ENCODE measurements at regions not wholly inside any gene's neighbourhood (a gene's known extent, or its start where the extent isn't known, plus 50 kb on each side); places are given as distances from the start of the nearest gene placed in this dataset.

GRCh38 chr2:105615305-105615704, 129.4 kb upstream of the NCK2 start:
- ATAC-seq (no peak), DNase-seq (no peak)
- Mint-ChIP-seq H3K9me3 (no peaks in the 10 kb centered on the region), H3K36me3 (no peaks in the 10 kb centered on the region), H3K27ac (no peak overlapping the region), H3K4me1 (peaks cover 0 to 6% of the 10 kb centered on the region in 2 donors), H3K27me3 (ENCODE audit: low read depth in 2 of 2) (peaks cover 6 to 10% of the 10 kb centered on the region in 2 donors), H3K4me3 (no peak overlapping the region)
- TF ChIP-seq, protein P1, sequence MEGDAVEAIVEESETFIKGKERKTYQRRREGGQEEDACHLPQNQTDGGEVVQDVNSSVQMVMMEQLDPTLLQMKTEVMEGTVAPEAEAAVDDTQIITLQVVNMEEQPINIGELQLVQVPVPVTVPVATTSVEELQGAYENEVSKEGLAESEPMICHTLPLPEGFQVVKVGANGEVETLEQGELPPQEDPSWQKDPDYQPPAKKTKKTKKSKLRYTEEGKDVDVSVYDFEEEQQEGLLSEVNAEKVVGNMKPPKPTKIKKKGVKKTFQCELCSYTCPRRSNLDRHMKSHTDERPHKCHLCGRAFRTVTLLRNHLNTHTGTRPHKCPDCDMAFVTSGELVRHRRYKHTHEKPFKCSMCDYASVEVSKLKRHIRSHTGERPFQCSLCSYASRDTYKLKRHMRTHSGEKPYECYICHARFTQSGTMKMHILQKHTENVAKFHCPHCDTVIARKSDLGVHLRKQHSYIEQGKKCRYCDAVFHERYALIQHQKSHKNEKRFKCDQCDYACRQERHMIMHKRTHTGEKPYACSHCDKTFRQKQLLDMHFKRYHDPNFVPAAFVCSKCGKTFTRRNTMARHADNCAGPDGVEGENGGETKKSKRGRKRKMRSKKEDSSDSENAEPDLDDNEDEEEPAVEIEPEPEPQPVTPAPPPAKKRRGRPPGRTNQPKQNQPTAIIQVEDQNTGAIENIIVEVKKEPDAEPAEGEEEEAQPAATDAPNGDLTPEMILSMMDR (IDR thresholded peaks at IDR 0.05): no peak
- Histone ChIP-seq H3K27ac (ENCODE audit: low read length) (no peak overlapping the region), H3K4me1 (ENCODE audit: control insufficient read depth, insufficient read depth, low read length) (no peaks in the 10 kb centered on the region), H3K4me3 (ENCODE audit: low read length) (no peak overlapping the region), H3K36me3 (ENCODE audit: control insufficient read depth, insufficient read depth, low read length) (no peaks in the 10 kb centered on the region), H3K27me3 (ENCODE audit: control insufficient read depth, insufficient read depth, low read length) (no peaks in the 10 kb centered on the region), H3K9me3 (ENCODE audit: control insufficient read depth, insufficient read depth, low read length) (no peaks in the 10 kb centered on the region)
- 96% methylated on average over 8 of the region's 8 CpGs for WGBS (ENCODE audit: insufficient coverage)
- intact Hi-C loops (cut with micrococcal nuclease): no loop called here

GRCh38 chr2:105611811-105612424, 132.8 kb upstream of the NCK2 start:
- intact Hi-C loops (cut with micrococcal nuclease): no loop called here
- Mint-ChIP-seq H3K27me3 (ENCODE audit: low read depth in 2 of 2) (no peaks in the 10 kb centered on the region), H3K36me3 (no peaks in the 10 kb centered on the region), H3K9me3 (no peaks in the 10 kb centered on the region), H3K27ac (no peak overlapping the region), H3K4me3 (no peak overlapping the region), H3K4me1 (no peaks in the 10 kb centered on the region)
- Histone ChIP-seq H3K4me1 (ENCODE audit: control insufficient read depth, insufficient read depth, low read length) (no peaks in the 10 kb centered on the region), H3K27me3 (ENCODE audit: control insufficient read depth, insufficient read depth, low read length) (no peaks in the 10 kb centered on the region), H3K36me3 (ENCODE audit: control insufficient read depth, insufficient read depth, low read length) (no peaks in the 10 kb centered on the region), H3K27ac (ENCODE audit: low read length) (no peak overlapping the region), H3K9me3 (ENCODE audit: control insufficient read depth, insufficient read depth, low read length) (no peaks in the 10 kb centered on the region), H3K4me3 (ENCODE audit: low read length) (no peak overlapping the region)
- TF ChIP-seq, protein P1 (IDR thresholded peaks at IDR 0.05): no peak
- WGBS (ENCODE audit: insufficient coverage): 95% methylated on average over 6 of the region's 6 CpGs
- DNase-seq: no peak
- ATAC-seq: no peak

GRCh38 chr2:105611333-105611637, 133.4 kb upstream of the NCK2 start:
- Mint-ChIP-seq H3K4me1 (no peaks in the 10 kb centered on the region), H3K36me3 (no peaks in the 10 kb centered on the region), H3K9me3 (no peaks in the 10 kb centered on the region), H3K27ac (no peak overlapping the region), H3K27me3 (ENCODE audit: low read depth in 2 of 2) (no peaks in the 10 kb centered on the region), H3K4me3 (no peak overlapping the region)
- Histone ChIP-seq H3K27me3 (ENCODE audit: control insufficient read depth, insufficient read depth, low read length) (no peaks in the 10 kb centered on the region), H3K4me1 (ENCODE audit: control insufficient read depth, insufficient read depth, low read length) (no peaks in the 10 kb centered on the region), H3K27ac (ENCODE audit: low read length) (no peak overlapping the region), H3K36me3 (ENCODE audit: control insufficient read depth, insufficient read depth, low read length) (no peaks in the 10 kb centered on the region), H3K9me3 (ENCODE audit: control insufficient read depth, insufficient read depth, low read length) (no peaks in the 10 kb centered on the region), H3K4me3 (ENCODE audit: low read length) (no peak overlapping the region)
- WGBS (ENCODE audit: insufficient coverage): 98% methylated on average over 2 of the region's 2 CpGs
- TF ChIP-seq, protein P1 (IDR thresholded peaks at IDR 0.05): no peak
- intact Hi-C loops (cut with micrococcal nuclease): no loop called here
- no peak for ATAC-seq
- DNase-seq: no peak

DNA sequence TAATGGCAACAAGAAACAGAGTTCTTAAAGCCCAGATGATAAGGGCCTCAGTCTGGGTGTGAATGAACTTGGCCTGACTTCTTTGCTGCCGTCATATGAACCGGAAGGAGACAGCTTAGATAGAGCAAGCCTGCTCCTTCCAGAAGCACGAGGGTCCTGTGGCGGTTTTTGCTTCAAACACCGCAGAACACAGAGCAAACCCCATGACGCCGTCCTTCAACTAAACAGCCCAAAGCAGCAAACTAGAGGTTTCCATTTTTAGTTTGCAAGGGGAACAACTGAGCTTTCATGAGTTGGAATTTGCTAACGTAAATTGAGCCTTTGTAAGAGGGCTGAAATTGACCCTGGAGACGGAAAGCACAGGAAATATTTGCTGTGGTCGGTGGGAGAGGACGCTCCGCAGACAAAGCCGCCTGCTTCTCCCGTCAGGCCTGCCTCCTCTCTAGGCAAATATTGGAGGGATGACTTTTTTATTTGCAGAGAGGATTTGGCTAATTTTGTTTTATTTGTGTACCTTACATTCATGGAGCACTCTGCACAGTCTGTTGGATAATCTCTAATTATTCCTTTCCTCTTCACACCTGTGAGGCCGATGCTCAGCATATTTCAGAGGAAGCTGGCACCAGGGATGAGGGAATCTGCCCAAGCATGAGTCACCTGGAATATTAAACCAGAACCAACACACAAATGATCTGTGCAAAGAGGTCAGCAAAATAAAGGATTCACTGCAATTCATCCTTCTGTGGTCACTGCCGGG, 134.0 kb upstream of the NCK2 start:
- no peak overlapping the region for H3K27ac Mint-ChIP-seq

More for the DNA sequence above, 134.0 kb upstream of the NCK2 start:
- Mint-ChIP-seq H3K9me3 (no peaks in the 10 kb centered on the region), H3K27me3 (ENCODE audit: low read depth in 2 of 2) (no peaks in the 10 kb centered on the region), H3K36me3 (no peaks in the 10 kb centered on the region), H3K4me1 (no peaks in the 10 kb centered on the region), H3K4me3 (no peak overlapping the region)
- H3K4me1 ChIP-seq (ENCODE audit: control insufficient read depth, insufficient read depth, low read length): no peaks in the 10 kb centered on the region
- no peak overlapping the region for H3K27ac ChIP-seq (ENCODE audit: low read length)
- TF ChIP-seq, protein P1 (IDR thresholded peaks at IDR 0.05): no peak
- DNase-seq (no peak), ATAC-seq (no peak)
- H3K4me3 ChIP-seq (ENCODE audit: low read length): no peak overlapping the region
- intact Hi-C loops (cut with micrococcal nuclease): no loop called here
- H3K27me3 ChIP-seq (ENCODE audit: control insufficient read depth, insufficient read depth, low read length): no peaks in the 10 kb centered on the region
- H3K36me3 ChIP-seq (ENCODE audit: control insufficient read depth, insufficient read depth, low read length): no peaks in the 10 kb centered on the region
- WGBS (ENCODE audit: insufficient coverage): 94% methylated on average over 16 of the region's 16 CpGs
- no peaks in the 10 kb centered on the region for H3K9me3 ChIP-seq (ENCODE audit: control insufficient read depth, insufficient read depth, low read length)
